Thoracic aorta (tissue), 2 donors: ENCODE measurements at regions not wholly inside any gene's neighbourhood (a gene's known extent, or its start where the extent isn't known, plus 50 kb on each side); places are given as distances from the start of the nearest gene placed in this dataset.

Source experiments
- ATAC-seq: fragments of 150-250 bp; one replicate; pipeline ENCODE4 v1.8.0; 2017; ENCODE audit warnings: low read depth; ENCODE audit not compliant: insufficient number of reproducible peaks, low FRiP score
- DNase-seq: peaks from one replicate; pipeline ENCODE4 v3.0.0-alpha.2; 2020; ENCODE audit warnings: low spot score
- H3K27ac ChIP-seq, 2 donors: fragments of 200-600 bp; sonication (generic); 1 replicate in 1 of 2; 2 replicates in 1 of 2; pipeline ENCODE4 v1.5.1; 2016; ENCODE audit warnings: mild to moderate bottlenecking in 2 of 2, moderate library complexity in 2 of 2
- H3K27me3 ChIP-seq: fragments of 200-600 bp; sonication (generic); replicated peaks from 2 replicates; pipeline ENCODE4 v1.6.0; 2016; ENCODE audit warnings: mild to moderate bottlenecking; ENCODE audit not compliant: insufficient read depth
- H3K36me3 ChIP-seq: fragments of 200-600 bp; sonication (generic); one replicate; pipeline ENCODE4 v1.5.1; 2016
- H3K4me1 ChIP-seq, 2 donors: fragments of 200-600 bp; sonication (generic); 1 replicate in 1 of 2; 2 replicates in 1 of 2; pipeline versions ENCODE4 v1.5.1 to v1.6.0; 2016; ENCODE audit warnings: low read depth in 2 of 2, mild to moderate bottlenecking in 1 of 2; ENCODE audit not compliant: control insufficient read depth in 1 of 2
- H3K4me3 ChIP-seq: fragments of 200-600 bp; sonication (generic); 2 replicates; pipeline ENCODE4 v1.5.1; 2016; ENCODE audit warnings: mild to moderate bottlenecking
- H3K9me3 ChIP-seq: fragments of 200-600 bp; sonication (generic); 2 replicates; pipeline ENCODE4 v1.5.1; 2016
- TF ChIP-seq, protein P1 (sequence below): fragments of 200-600 bp; sonication (generic); IDR thresholded peaks from one replicate; pipeline ENCODE4 v1.5.1; 2019; ENCODE audit warnings: antibody characterized with exemption

DNA sequence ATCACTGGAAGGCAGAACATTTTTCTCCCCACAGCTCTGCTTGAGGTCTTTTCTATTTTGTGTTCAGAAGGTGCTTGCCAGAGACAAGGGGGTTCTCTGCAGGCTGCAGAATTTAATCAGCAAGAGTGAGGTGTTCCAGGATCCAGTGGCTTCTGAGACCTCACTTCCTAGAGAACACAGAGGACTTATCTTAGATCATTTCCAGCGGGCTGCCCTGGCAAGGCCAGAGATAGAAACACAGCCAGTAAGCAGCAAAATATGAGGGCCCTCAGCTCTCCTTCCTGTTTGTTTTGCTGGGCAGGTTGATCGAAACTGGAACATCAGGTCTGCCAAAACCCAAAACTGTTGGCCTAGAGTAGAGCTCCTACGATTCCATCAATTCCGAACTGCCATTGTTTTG is 187.3 kb downstream of the DIRAS2 start:
- H3K27me3 ChIP-seq: no peaks in the 10 kb centered on the region
- TF ChIP-seq, protein P1, sequence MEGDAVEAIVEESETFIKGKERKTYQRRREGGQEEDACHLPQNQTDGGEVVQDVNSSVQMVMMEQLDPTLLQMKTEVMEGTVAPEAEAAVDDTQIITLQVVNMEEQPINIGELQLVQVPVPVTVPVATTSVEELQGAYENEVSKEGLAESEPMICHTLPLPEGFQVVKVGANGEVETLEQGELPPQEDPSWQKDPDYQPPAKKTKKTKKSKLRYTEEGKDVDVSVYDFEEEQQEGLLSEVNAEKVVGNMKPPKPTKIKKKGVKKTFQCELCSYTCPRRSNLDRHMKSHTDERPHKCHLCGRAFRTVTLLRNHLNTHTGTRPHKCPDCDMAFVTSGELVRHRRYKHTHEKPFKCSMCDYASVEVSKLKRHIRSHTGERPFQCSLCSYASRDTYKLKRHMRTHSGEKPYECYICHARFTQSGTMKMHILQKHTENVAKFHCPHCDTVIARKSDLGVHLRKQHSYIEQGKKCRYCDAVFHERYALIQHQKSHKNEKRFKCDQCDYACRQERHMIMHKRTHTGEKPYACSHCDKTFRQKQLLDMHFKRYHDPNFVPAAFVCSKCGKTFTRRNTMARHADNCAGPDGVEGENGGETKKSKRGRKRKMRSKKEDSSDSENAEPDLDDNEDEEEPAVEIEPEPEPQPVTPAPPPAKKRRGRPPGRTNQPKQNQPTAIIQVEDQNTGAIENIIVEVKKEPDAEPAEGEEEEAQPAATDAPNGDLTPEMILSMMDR: no peak
- no peak overlapping the region for H3K27ac ChIP-seq
- no peak overlapping the region for H3K4me3 ChIP-seq
- ATAC-seq (no peak), DNase-seq (no peak)
- H3K36me3 ChIP-seq: no peaks in the 10 kb centered on the region
- no peaks in the 10 kb centered on the region for H3K4me1 ChIP-seq
- H3K9me3 ChIP-seq: no peaks in the 10 kb centered on the region

- Histone ChIP-seq H3K4me1 (no peaks in the 10 kb centered on the region), H3K4me3 (no peak overlapping the region), H3K27ac (no peak overlapping the region), H3K27me3 (no peaks in the 10 kb centered on the region), H3K9me3 (no peaks in the 10 kb centered on the region), H3K36me3 (no peaks in the 10 kb centered on the region)
- ATAC-seq (no peak), DNase-seq (no peak)
- TF ChIP-seq, protein P1: no peak
These were observed 185.0 kb downstream of the DIRAS2 start for GRCh38 chr9:90457386-90458190.

DNA sequence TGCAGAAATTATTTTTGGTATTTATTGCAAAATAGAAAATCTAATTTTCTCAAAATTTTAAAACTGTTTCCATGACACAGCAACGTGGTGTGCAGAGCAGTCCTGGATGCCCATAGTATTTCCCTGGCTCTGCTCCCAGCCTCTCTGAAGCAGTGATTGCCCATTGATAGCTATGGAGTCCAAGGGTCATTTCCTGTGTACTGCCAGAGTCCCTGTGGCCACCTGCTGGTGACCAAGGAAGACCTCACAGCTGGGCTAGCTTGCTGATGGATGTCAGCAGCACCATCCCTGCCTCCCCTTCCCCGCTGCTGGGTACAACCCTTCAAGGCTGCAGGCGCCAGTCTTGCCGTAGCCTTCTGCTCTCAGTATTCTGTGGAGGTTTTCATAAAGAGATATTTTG is 184.1 kb downstream of the DIRAS2 start:
- Histone ChIP-seq H3K27me3 (no peaks in the 10 kb centered on the region), H3K4me3 (no peak overlapping the region), H3K4me1 (no peaks in the 10 kb centered on the region)

GRCh38 chr9:90459321-90459720 is 183.3 kb downstream of the DIRAS2 start:
- Histone ChIP-seq H3K36me3 (no peaks in the 10 kb centered on the region), H3K27me3 (no peaks in the 10 kb centered on the region), H3K9me3 (no peaks in the 10 kb centered on the region), H3K27ac (no peak overlapping the region), H3K4me1 (no peaks in the 10 kb centered on the region), H3K4me3 (no peak overlapping the region)
- ATAC-seq (no peak), DNase-seq (no peak)
- TF ChIP-seq, protein P1: no peak

More for the DNA sequence above, 184.1 kb downstream of the DIRAS2 start:
- H3K27ac ChIP-seq: no peak overlapping the region
- no peaks in the 10 kb centered on the region for H3K9me3 ChIP-seq
- H3K36me3 ChIP-seq: no peaks in the 10 kb centered on the region
- ATAC-seq: no peak
- TF ChIP-seq, protein P1: no peak
- DNase-seq: no peak

DNA sequence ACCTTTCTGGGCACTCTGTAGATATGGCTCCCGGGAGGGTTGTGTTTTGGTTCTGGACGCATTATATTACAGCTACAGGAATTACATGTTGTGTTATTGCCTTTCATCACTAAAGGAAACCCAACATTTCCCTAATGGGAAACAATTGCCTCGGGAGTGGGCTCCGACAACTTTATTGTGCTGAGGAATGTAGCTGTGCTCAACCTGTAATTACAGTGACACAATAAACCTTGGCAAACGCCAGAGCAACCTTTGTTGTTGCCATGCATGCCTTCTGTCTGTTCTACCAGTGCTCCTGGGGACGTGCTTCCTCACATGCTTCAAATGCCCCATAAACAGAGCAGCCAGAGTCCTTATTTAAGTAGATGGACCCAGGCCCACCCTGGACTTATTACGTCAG is 182.4 kb downstream of the DIRAS2 start:
- DNase-seq: no peak
- Histone ChIP-seq H3K27me3 (no peaks in the 10 kb centered on the region), H3K4me3 (no peak overlapping the region), H3K4me1 (no peaks in the 10 kb centered on the region), H3K36me3 (no peaks in the 10 kb centered on the region), H3K9me3 (no peaks in the 10 kb centered on the region), H3K27ac (no peak overlapping the region)
- TF ChIP-seq, protein P1: no peak
- no peak for ATAC-seq
